22Rv1 (cell line): ENCODE measurements at regions not wholly inside any gene's neighbourhood (a gene's known extent, or its start where the extent isn't known, plus 50 kb on each side); places are given as distances from the start of the nearest gene placed in this dataset.

Experiments used
- ZFX ChIP-seq: fragments of 450-650 bp; IDR thresholded peaks from 2 replicates; pipeline ENCODE4 v1.6.1; 2017; ENCODE audit warnings: antibody characterized with exemption, borderline replicate concordance
- TF ChIP-seq, protein P1 (sequence below): fragments of 450-650 bp; IDR thresholded peaks from 2 replicates; pipeline ENCODE4 v1.5.1; 2017; ENCODE audit warnings: mild to moderate bottlenecking

DNA sequence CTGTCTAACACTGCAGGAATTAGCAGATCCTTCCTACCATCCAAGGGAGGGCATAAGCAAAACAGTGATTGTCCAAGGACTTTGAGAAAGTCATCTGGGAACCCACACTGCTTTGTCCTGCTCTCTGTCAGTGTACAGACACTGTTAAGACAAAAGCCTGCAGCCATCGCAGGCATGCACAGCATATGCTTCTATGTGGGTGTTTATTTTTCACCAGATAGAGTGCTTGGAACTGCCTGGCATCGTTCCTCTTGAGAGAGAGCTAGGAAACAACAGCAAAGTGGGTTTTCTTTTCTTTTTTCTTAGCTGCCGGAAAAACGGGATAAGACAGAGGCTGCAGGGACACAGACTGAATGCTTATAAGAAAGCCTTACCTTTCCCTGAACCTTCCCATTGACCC is 212.3 kb downstream of the ICE1 start:
- TF ChIP-seq, protein P1, sequence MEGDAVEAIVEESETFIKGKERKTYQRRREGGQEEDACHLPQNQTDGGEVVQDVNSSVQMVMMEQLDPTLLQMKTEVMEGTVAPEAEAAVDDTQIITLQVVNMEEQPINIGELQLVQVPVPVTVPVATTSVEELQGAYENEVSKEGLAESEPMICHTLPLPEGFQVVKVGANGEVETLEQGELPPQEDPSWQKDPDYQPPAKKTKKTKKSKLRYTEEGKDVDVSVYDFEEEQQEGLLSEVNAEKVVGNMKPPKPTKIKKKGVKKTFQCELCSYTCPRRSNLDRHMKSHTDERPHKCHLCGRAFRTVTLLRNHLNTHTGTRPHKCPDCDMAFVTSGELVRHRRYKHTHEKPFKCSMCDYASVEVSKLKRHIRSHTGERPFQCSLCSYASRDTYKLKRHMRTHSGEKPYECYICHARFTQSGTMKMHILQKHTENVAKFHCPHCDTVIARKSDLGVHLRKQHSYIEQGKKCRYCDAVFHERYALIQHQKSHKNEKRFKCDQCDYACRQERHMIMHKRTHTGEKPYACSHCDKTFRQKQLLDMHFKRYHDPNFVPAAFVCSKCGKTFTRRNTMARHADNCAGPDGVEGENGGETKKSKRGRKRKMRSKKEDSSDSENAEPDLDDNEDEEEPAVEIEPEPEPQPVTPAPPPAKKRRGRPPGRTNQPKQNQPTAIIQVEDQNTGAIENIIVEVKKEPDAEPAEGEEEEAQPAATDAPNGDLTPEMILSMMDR: no peak
- no peak for TF ChIP-seq ZFX
